ENCODE measurements at regions not wholly inside any gene's neighbourhood (a gene's known extent, or its start where the extent isn't known, plus 50 kb on each side); places are given as distances from the start of the nearest gene placed in this dataset.

DNA sequence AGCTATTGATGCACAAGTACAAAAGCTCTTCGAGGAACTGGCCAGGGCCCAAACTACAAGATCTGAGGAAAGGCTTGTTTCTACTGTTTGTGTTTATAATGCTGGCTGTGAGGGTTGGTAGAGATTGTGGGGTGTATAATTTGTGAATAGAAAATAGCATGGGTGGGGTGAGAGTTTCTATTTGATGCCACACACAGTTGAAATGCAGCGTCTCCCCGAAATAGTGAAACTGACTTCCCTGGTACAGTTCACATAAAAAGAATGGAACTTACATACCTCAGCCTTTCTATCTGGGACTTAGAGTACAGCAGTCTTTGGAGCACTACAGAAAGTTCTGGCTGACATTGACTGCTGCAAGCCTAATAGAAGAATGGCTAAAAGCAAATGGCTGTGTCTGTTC lies 91.3 kb downstream of the DTWD1 start (continued):
- TF ChIP-seq, protein P1, sequence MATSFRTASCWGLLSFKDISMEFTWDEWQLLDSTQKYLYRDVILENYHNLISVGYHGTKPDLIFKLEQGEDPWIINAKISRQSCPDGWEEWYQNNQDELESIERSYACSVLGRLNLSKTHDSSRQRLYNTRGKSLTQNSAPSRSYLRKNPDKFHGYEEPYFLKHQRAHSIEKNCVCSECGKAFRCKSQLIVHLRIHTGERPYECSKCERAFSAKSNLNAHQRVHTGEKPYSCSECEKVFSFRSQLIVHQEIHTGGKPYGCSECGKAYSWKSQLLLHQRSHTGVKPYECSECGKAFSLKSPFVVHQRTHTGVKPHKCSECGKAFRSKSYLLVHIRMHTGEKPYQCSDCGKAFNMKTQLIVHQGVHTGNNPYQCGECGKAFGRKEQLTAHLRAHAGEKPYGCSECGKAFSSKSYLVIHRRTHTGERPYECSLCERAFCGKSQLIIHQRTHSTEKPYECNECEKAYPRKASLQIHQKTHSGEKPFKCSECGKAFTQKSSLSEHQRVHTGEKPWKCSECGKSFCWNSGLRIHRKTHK (tag by site-specific recombination; IDR thresholded peaks at IDR 0.05): no peak
- TF ChIP-seq EGR2 (tag by site-specific recombination; IDR thresholded peaks at IDR 0.05; ENCODE audit: low read depth) (no peak), PRDM1 (tag by site-specific recombination; IDR thresholded peaks at IDR 0.05) (no peak), ZNF335 (tag by site-specific recombination; conservative IDR thresholded peaks at IDR 0.05) (no peak)
- TF ChIP-seq, protein P2, sequence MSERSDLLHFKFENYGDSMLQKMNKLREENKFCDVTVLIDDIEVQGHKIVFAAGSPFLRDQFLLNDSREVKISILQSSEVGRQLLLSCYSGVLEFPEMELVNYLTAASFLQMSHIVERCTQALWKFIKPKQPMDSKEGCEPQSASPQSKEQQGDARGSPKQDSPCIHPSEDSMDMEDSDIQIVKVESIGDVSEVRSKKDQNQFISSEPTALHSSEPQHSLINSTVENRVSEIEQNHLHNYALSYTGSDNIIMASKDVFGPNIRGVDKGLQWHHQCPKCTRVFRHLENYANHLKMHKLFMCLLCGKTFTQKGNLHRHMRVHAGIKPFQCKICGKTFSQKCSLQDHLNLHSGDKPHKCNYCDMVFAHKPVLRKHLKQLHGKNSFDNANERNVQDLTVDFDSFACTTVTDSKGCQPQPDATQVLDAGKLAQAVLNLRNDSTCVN (tag by site-specific recombination; optimal IDR thresholded peaks at IDR 0.05): no peak
- TF ChIP-seq, protein P3, sequence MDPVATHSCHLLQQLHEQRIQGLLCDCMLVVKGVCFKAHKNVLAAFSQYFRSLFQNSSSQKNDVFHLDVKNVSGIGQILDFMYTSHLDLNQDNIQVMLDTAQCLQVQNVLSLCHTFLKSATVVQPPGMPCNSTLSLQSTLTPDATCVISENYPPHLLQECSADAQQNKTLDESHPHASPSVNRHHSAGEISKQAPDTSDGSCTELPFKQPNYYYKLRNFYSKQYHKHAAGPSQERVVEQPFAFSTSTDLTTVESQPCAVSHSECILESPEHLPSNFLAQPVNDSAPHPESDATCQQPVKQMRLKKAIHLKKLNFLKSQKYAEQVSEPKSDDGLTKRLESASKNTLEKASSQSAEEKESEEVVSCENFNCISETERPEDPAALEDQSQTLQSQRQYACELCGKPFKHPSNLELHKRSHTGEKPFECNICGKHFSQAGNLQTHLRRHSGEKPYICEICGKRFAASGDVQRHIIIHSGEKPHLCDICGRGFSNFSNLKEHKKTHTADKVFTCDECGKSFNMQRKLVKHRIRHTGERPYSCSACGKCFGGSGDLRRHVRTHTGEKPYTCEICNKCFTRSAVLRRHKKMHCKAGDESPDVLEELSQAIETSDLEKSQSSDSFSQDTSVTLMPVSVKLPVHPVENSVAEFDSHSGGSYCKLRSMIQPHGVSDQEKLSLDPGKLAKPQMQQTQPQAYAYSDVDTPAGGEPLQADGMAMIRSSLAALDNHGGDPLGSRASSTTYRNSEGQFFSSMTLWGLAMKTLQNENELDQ (tag by site-specific recombination; IDR thresholded peaks at IDR 0.05; ENCODE audit: low read depth): no peak
- TF ChIP-seq, protein P4, sequence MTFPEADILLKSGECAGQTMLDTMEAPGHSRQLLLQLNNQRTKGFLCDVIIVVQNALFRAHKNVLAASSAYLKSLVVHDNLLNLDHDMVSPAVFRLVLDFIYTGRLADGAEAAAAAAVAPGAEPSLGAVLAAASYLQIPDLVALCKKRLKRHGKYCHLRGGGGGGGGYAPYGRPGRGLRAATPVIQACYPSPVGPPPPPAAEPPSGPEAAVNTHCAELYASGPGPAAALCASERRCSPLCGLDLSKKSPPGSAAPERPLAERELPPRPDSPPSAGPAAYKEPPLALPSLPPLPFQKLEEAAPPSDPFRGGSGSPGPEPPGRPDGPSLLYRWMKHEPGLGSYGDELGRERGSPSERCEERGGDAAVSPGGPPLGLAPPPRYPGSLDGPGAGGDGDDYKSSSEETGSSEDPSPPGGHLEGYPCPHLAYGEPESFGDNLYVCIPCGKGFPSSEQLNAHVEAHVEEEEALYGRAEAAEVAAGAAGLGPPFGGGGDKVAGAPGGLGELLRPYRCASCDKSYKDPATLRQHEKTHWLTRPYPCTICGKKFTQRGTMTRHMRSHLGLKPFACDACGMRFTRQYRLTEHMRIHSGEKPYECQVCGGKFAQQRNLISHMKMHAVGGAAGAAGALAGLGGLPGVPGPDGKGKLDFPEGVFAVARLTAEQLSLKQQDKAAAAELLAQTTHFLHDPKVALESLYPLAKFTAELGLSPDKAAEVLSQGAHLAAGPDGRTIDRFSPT (tag by site-specific recombination; IDR thresholded peaks at IDR 0.05): no peak
- TF ChIP-seq, protein P5, sequence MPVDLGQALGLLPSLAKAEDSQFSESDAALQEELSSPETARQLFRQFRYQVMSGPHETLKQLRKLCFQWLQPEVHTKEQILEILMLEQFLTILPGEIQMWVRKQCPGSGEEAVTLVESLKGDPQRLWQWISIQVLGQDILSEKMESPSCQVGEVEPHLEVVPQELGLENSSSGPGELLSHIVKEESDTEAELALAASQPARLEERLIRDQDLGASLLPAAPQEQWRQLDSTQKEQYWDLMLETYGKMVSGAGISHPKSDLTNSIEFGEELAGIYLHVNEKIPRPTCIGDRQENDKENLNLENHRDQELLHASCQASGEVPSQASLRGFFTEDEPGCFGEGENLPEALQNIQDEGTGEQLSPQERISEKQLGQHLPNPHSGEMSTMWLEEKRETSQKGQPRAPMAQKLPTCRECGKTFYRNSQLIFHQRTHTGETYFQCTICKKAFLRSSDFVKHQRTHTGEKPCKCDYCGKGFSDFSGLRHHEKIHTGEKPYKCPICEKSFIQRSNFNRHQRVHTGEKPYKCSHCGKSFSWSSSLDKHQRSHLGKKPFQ (tag by site-specific recombination; IDR thresholded peaks at IDR 0.05): no peak

DNA sequence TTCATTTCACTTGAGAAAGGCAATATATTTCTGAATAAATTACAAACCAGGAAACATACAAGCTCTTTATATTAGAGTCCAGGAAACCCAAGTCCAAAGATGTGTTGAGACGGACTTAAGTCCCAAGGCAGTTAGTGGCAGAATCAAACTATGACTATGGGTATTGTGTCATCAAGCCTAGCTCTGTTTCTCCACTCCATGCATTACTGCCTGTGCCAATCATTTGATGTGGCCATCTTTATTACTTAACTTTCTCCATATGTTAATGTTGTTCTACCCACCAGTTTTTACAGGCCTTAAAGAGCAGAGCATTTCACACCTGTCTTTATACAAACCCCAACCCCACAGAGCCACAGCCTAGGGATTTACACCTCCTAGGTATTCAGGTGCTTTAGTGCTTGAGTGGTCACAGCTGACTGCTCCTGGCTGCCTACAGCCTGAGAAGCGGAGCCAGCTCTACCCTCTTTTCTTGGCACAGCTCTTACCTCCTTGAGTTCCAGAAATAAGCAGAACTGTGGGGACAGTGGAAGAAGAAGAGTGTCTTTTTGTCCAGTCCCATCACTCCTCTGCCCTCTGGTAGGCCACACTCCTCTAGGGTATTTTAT lies 92.1 kb downstream of the DTWD1 start:
- POLR2A ChIA-PET: no interaction called here
- no peaks in the 10 kb centered on the region for H3K4me1 ChIP-seq (ENCODE audit: control insufficient read depth, insufficient read depth, low read length)
- no peaks in the 10 kb centered on the region for H3K9me3 ChIP-seq (ENCODE audit: control insufficient read depth, insufficient read depth, low read depth, low read length)
- no peaks in the 10 kb centered on the region for H3K36me3 ChIP-seq (ENCODE audit: control insufficient read depth in 2 of 2, insufficient read depth in 1 of 2, low read length in 2 of 2)
- H3K27ac ChIP-seq (ENCODE audit: extremely low read depth, low read depth, low read length): no peak overlapping the region
- CTCF ChIA-PET: interaction anchor here (0.6 kb wide), 1 partner anchor 350 kb away, joined by 3 read pairs; no protein-coding TSS in a partner anchor
- no peak overlapping the region for H3K4me3 ChIP-seq (ENCODE audit: low read depth, low read length)
- no peak for TF ChIP-seq ZNF658 (tag by site-specific recombination; IDR thresholded peaks at IDR 0.05)
- TF ChIP-seq, protein P6, sequence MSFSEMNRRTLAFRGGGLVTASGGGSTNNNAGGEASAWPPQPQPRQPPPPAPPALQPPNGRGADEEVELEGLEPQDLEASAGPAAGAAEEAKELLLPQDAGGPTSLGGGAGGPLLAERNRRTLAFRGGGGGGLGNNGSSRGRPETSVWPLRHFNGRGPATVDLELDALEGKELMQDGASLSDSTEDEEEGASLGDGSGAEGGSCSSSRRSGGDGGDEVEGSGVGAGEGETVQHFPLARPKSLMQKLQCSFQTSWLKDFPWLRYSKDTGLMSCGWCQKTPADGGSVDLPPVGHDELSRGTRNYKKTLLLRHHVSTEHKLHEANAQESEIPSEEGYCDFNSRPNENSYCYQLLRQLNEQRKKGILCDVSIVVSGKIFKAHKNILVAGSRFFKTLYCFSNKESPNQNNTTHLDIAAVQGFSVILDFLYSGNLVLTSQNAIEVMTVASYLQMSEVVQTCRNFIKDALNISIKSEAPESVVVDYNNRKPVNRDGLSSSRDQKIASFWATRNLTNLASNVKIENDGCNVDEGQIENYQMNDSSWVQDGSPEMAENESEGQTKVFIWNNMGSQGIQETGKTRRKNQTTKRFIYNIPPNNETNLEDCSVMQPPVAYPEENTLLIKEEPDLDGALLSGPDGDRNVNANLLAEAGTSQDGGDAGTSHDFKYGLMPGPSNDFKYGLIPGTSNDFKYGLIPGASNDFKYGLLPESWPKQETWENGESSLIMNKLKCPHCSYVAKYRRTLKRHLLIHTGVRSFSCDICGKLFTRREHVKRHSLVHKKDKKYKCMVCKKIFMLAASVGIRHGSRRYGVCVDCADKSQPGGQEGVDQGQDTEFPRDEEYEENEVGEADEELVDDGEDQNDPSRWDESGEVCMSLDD (tag by site-specific recombination; IDR thresholded peaks at IDR 0.05): no peak
- TF ChIP-seq ZNF2 (tag by site-specific recombination; IDR thresholded peaks at IDR 0.05): no peak
- TF ChIP-seq ZNF549 (tag by site-specific recombination; IDR thresholded peaks at IDR 0.05): no peak
- no peak for TF ChIP-seq GLI2 (tag by site-specific recombination; IDR thresholded peaks at IDR 0.05; ENCODE audit: borderline replicate concordance, low read depth)
- no peak for TF ChIP-seq ZNF707 (tag by site-specific recombination; IDR thresholded peaks at IDR 0.05)
- TF ChIP-seq, protein P7, sequence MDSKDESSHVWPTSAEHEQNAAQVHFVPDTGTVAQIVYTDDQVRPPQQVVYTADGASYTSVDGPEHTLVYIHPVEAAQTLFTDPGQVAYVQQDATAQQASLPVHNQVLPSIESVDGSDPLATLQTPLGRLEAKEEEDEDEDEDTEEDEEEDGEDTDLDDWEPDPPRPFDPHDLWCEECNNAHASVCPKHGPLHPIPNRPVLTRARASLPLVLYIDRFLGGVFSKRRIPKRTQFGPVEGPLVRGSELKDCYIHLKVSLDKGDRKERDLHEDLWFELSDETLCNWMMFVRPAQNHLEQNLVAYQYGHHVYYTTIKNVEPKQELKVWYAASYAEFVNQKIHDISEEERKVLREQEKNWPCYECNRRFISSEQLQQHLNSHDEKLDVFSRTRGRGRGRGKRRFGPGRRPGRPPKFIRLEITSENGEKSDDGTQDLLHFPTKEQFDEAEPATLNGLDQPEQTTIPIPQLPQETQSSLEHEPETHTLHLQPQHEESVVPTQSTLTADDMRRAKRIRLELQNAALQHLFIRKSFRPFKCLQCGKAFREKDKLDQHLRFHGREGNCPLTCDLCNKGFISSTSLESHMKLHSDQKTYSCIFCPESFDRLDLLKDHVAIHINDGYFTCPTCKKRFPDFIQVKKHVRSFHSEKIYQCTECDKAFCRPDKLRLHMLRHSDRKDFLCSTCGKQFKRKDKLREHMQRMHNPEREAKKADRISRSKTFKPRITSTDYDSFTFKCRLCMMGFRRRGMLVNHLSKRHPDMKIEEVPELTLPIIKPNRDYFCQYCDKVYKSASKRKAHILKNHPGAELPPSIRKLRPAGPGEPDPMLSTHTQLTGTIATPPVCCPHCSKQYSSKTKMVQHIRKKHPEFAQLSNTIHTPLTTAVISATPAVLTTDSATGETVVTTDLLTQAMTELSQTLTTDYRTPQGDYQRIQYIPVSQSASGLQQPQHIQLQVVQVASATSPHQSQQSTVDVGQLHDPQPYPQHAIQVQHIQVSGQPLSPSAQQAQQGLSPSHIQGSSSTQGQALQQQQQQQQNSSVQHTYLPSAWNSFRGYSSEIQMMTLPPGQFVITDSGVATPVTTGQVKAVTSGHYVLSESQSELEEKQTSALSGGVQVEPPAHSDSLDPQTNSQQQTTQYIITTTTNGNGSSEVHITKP (tag by site-specific recombination; IDR thresholded peaks at IDR 0.05): no peak
- TF ChIP-seq YY2 (tag by site-specific recombination; IDR thresholded peaks at IDR 0.05): no peak
- TF ChIP-seq ZNF501 (tag by site-specific recombination; IDR thresholded peaks at IDR 0.05): no peak
- TF ChIP-seq ZNF311 (tag by site-specific recombination; IDR thresholded peaks at IDR 0.05; ENCODE audit: borderline replicate concordance): no peak
- TF ChIP-seq SCRT2 (tag by site-specific recombination; IDR thresholded peaks at IDR 0.05): no peak
- TF ChIP-seq SCRT1 (tag by site-specific recombination; IDR thresholded peaks at IDR 0.05; ENCODE audit: borderline replicate concordance): no peak
